HG02642 (cell line): ENCODE measurements at regions not wholly inside any gene's neighbourhood (a gene's known extent, or its start where the extent isn't known, plus 50 kb on each side); places are given as distances from the start of the nearest gene placed in this dataset.

ENCODE experiments used
- ATAC-seq: cut with Tn5 transposase; IDR thresholded peaks from one replicate; pipeline ENCODE4 v1.9.1; 2021; ENCODE audit warnings: mild to moderate bottlenecking; ENCODE audit not compliant: unreplicated experiment, poor library complexity

DNA sequence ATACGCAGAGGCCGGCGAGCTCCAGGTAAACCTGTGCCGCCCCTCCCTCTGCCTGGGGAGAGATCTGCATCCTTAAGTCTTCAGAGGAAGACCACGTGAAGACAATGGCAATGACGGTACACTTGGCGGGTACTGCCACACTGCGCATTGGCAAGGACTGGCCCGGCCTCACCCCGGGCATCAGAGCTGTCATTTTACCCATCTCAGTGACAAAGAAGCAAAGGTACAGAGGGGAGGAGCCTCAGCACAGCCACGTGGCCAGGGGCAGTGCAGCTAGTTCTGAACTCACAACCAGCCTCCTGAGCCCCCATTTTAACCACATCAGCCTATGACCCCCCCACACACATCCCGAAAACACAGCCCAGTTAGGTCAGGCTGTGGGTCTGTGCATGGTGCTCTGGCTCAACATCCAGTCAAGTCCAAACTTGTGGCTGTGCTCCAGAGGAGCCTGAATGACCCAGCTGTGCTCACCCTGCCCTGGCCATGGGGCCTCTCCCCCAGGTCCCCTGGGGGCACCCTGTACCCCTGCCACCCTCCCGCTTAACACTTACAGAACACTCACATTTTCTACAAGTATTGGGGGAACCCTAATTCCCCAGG lies 80.6 kb downstream of the C16orf95 start:
- no peak for ATAC-seq

DNA sequence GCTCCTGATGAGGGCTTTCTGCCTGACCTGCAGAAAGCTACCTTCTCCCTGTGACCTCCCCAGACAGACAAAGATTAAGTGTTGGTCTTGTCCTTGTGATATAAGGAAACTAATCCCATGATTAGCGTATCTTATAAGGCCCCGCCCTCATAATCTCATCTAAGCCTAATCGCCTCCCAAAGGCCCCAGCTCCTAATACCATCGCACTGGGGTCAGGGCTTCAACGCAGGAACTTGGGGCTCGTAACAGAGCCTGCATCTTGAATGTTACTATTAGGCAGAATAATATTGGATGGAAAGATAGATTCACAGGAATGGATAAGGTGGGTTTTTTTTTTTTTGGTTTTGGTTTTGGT lies 78.9 kb downstream of the C16orf95 start:
- no peak for ATAC-seq

DNA sequence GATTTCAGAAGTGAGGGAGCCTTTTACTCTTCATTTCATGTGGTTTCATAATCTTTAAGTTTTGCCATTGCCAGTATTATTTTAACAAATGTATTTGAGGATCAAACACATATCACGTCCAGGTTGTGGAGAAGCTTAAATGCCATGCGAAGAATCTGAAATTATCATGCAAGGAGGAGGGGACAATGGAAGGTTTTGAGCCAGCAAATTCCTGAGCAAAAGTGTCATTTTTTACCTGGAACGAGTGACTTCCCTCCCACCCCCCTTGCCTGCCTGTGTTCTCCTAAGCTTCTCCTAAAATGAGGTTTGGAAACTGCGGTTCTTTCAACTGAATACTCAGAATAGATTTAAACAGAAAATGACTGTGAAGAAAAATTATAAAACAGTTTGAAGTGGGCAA lies 77.6 kb downstream of the C16orf95 start:
- ATAC-seq: no peak

DNA sequence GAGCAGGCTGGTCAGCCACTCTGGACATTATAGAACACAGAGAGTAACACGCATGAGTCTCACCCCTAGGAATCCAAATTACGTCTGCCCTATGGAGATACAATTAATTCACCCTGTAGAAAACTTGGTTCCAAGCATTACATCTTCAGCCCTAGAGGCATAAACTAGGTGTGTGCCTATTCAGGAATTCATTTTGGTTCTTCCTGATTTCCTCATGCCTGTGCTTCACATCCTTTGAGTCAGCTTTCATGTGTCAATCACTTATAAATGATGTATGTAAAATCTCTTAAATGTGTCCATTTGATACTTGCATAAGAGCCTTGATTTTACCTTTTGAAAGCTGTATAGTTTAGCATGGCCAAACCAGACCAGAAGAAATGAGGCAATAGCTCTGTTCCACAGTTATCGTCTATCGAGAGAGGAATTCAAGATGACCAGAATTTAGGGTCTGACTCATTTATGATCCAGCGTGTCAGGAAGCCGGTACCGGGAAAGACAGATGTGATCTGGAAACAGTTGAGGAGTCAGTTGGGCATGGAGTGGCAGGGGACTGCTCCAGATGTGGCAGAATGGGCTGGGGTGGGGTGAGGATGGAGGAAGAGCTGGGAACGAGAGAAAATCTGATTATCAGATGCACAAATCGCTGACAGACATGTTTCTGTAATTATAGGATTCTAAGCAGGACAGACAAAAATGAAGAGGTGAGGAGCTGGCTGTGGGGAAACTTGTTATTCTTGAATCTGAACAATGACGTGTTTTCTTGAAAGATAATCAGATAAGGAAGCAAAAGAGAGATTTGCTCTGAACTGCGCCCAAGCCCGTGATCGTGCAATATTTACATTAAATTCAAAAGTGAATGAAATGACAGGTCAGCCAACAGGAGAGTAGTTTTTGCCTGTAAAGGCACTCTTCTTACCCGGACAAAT lies 76.7 kb downstream of the C16orf95 start:
- ATAC-seq: no peak

DNA sequence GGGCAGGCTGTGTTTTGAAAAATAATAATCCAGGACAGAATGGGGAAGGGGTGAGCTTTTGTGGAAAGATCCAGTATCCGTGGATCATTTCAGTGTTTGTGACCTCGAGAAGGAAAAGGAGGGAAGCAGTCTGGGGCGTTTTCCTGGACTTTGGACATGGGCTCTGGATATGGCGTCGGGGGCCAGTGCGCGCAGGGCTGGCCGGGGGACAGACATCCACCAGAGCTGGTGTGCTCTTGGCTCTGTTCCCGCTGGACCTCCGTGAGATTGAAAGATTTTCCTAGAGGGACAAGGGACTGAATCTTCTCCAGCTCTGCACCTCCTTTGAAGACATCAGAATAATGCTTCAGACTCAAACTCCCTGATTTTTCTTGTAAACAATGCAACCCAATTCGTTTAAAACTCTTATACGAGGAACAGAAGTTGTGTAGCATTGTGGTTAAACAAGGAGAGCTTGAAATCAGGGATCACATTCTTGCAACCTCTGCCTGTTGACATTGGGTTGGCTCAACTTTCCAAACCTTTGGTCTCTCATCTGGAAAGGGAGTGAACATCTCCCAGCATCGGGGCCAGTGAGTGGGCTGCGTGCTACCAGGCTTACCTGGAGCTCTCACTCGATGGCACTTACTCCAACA lies 75.9 kb downstream of the C16orf95 start:
- no peak for ATAC-seq

DNA sequence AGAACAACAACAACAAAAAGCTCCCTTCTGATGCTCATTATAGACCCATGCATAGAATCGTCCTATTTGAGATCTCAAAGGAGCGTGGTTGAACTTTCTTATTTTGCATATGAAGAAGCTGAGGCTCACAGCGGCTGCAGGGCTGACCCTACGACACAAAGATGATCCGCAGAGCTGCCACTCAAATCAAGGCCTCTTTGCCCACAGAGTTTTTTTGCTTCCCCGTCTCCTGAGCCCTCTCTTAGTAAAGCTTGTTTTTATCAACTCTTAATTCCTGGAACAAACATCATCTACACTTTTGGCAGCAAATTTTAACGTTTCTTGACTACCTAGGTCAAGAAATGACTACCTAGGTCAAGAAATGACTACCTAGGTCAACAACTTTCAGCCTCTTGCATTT lies 73.7 kb downstream of the C16orf95 start:
- ATAC-seq: no peak

DNA sequence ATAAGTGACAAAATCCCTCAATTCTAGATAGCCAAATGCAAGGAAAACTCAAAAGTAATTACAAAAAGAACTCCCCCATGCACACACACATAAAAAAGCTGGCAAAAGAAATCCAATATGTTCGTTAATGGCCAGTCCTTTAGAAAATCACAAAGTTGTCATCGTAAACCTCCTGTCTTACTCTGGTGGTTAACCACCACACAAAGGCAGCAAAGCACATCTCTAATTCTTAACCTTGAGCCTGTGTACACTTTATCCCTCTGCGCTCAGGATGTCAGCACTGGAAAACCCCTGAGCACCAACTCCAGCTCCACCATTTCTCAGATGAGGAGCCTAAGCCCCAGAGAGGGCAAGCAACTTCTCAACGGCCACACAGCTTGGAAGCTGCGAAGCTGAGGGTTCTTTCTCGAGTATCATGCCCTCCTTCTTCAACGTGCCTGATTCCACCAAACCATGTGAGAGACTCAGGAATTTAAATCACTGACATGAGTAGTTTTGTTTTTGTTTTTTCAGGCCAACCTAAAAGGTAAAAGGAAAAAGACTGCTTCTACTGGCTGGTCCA lies 72.5 kb downstream of the C16orf95 start:
- no peak for ATAC-seq

DNA sequence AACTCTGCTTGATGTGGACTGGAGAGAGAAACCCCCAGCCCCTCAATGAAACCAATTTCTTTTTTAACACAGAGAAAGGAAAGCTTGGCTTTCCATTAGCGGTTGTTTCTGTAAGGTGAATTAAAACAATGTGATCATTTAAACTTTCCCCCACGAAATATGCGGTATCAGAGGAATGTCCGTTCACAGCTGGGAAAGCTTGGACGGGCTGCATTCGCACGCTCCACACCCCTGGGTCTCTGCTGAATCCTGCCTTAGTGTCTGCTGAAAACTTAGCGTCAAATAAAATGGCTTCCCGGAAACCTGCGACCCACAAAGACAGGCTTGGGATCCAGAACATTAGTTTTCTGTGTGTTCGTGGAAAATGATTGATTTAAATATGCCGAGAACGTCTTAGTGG lies 71.7 kb downstream of the C16orf95 start:
- no peak for ATAC-seq

DNA sequence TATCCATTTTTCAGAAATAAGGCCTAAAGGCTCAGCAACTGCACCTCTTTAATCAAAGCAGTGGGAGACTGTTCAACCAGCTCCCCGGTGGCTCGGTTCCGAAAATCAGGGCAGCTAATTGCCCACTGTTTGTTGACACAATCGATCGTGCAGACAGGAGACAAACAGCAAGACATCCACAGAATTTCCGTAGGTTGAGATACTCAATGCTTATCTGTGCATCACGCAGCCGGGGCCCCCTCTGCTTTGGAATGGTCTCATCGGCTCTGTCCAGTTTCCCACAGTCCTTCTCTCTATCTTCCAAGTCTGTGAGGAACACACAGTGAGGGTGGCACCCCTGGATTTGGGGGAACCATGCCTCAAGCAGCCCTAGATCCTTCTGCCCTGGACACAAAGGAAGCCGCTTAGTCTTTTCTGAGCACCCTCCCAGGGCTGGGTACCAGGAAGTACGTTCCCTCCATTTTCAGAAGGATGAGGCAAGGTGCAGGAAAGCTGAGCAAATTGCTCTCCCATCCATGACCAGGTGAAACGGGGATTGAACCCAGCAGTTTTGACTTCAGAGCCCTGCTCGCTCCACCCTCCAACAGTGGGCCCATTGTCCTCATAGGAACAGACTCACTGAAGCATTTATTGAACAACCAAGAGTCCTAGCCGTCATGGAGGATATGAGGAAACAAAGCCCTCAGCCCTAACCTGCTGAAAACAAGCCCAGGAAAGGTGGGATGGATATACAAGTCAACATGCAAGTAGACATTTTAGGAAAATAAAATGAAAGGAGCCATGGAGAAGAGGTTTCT lies 70.7 kb downstream of the C16orf95 start:
- no peak for ATAC-seq

DNA sequence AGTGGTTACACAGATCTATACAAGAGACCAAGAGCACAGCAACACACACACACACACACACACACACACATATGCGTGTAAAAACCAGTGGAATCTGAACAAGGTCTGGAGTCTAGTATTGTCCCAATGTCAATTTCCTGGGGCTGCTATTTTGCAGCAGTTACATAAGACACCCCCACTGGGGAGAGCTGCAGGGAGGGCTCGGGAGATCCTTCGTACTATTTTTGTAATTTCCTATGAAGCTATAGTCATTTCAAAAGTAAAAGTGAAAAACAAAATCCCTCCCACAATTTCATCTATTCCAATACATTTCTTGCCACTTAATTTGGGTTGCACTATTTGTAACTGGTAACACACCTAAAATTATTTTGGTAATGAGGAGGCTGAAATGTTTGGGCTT lies 68.5 kb downstream of the C16orf95 start:
- no peak for ATAC-seq

DNA sequence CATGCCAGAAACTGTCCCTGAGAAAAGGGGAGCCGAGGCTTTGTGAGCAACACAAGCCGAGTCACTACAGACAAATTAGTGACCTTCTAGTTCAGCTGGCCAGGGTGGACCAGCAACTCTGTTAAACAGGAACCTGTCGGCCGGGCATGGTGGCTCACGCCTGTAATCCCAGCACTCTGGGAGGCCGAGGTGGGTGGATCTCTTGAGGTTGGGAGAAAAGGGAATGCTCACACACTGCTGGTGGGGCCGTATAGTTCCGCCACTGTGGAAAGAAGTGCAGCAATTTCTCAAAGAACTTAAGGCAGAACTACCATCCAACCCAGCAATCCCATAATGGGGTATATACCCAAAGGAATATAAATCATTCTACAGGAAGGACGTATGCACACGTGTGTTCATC lies 67.8 kb downstream of the C16orf95 start:
- no peak for ATAC-seq

DNA sequence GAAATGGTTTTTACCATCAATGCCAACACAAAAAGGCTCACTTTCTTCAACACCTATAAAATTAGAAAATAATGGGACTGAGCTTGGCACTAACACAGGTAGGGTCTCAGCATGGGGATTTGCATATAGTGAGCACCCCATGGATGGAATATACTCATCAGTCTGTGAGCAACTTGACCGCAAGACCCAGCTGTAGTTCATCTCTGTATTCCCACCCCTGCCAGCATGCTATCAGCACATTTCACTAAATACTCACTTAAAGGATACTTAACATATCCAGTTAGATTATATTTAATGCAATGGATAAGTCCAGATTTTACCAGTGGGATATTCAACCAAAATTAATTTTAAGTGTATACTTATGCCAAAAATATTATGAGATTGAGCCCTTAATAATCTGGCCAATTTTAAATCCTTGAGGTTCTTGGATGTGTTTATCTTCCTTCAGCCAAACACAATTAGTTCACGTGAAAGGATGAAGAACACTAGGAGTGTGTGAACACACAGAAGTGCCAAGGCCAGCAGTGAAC lies 66.7 kb downstream of the C16orf95 start:
- no peak for ATAC-seq

DNA sequence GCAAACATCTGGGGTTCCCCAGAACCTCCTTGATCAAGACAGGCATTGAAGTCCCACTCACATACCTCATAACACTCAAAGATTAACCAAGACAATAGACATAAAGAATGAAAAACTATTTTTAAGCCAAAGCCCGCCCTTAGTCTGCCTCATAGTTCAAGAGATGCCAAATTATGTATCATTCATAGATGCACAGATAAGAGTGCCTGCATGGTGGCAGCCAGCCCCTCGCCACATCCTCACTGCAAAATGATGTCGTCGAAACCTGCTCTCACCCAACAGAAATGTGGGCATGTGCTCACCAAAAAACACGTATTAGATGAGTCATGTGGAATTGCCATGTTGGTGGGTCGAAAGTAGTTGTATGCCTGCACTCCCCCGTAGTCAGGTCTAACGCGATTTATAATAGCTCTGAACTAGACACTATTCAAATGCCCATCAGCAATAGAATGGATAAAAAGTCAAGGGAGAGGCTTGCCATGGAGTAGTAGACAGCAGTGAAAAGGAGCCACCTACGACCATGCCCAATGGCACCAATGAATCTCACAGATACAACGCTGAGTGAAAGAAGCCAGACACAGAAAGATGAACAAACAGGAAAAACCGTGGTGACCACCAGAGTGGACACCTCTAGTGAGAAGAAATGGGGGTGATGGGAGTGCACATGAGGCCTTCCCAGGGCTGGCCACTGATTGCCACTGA lies 64.8 kb downstream of the C16orf95 start:
- no peak for ATAC-seq
